ENCODE measurements at regions not wholly inside any gene's neighbourhood (a gene's known extent, or its start where the extent isn't known, plus 50 kb on each side); places are given as distances from the start of the nearest gene placed in this dataset.

- TF ChIP-seq POLR2A (IDR thresholded peaks at IDR 0.05; ENCODE audit: low read depth, low read length) (no peak), CHD1 (IDR thresholded peaks at IDR 0.05; ENCODE audit: low read depth, low read length) (no peak), MAZ (IDR thresholded peaks at IDR 0.05; ENCODE audit: borderline replicate concordance, low read depth, low read length) (no peak), USF2 (IDR thresholded peaks at IDR 0.05; ENCODE audit: low read depth, low read length) (no peak), CTCF (conservative IDR thresholded peaks at IDR 0.05; ENCODE audit: low read depth, low read length) (no peak), NFE2L2 (IDR thresholded peaks at IDR 0.05; ENCODE audit: low read depth, low read length) (no peak), RCOR1 (IDR thresholded peaks at IDR 0.05; ENCODE audit: insufficient replicate concordance, low read length) (no peak), SMC3 (IDR thresholded peaks at IDR 0.05; ENCODE audit: low read depth, low read length) (no peak), MAFK (IDR thresholded peaks at IDR 0.05; ENCODE audit: low read depth, low read length) (no peak), MXI1 (IDR thresholded peaks at IDR 0.05; ENCODE audit: borderline replicate concordance, low read depth, low read length) (no peak), RFX5 (IDR thresholded peaks at IDR 0.05; ENCODE audit: low read depth, low read length) (no peak), RAD21 (IDR thresholded peaks at IDR 0.05; ENCODE audit: low read length) (no peak), CEBPB (IDR thresholded peaks at IDR 0.05; ENCODE audit: low read depth, low read length) (no peak), BHLHE40 (IDR thresholded peaks at IDR 0.05; ENCODE audit: low read depth, low read length) (no peak)
Observed at GRCh38 chr1:190792873-190793272, 315.2 kb upstream of the BRINP3 start.

Measured in IMR-90 (cell line).